Activated T-cell treated with anti-CD3 and anti-CD28 coated beads, Interleukin-2, amount 50 U/mL, for 72 hours (primary cell): ENCODE measurements at regions not wholly inside any gene's neighbourhood (a gene's known extent, or its start where the extent isn't known, plus 50 kb on each side); places are given as distances from the start of the nearest gene placed in this dataset.
"Not testable (repeated sequence)": the region's sequence is repeated elsewhere in the genome, so short reads cannot be mapped to it uniquely, and the experiment has no call there.

ENCODE experiments used
- ATAC-seq, 2 donors: fragments of 150-1000 bp; cut with Tn5 transposase; replicated peaks in 1 of 2; 2 replicates each; pipeline ENCODE4 v1.10.0; 2021; ENCODE audit warnings: moderate library complexity in 2 of 2, mild to moderate bottlenecking in 1 of 2
- DNase-seq, 2 donors: peaks; one replicate each; pipeline ENCODE4 v3.0.0; 2021 to 2022; ENCODE audit warnings: mixed read lengths in 1 of 2
- H3K27ac Mint-ChIP-seq: one replicate; pipeline ENCODE4 v1.8.0; 2022; ENCODE audit warnings: mild to moderate bottlenecking, moderate library complexity, mixed read lengths
- H3K27me3 Mint-ChIP-seq: one replicate; pipeline ENCODE4 v1.8.0; 2022; ENCODE audit warnings: low read depth, mixed read lengths
- H3K36me3 Mint-ChIP-seq, 2 donors: one replicate each; pipeline ENCODE4 v1.8.0; 2022; ENCODE audit warnings: mixed read lengths in 2 of 2, mild to moderate bottlenecking in 1 of 2; ENCODE audit not compliant: insufficient read depth in 2 of 2
- H3K4me1 Mint-ChIP-seq: one replicate; pipeline ENCODE4 v1.8.0; 2022; ENCODE audit warnings: low read depth, mixed read lengths
- H3K4me3 Mint-ChIP-seq, 2 donors: one replicate each; pipeline ENCODE4 v1.8.0; 2022; ENCODE audit warnings: mild to moderate bottlenecking in 2 of 2, mixed read lengths in 2 of 2, moderate library complexity in 2 of 2
- H3K9me3 Mint-ChIP-seq, 2 donors: one replicate each; pipeline ENCODE4 v1.8.0; 2022; ENCODE audit warnings: mixed read lengths in 2 of 2

DNA sequence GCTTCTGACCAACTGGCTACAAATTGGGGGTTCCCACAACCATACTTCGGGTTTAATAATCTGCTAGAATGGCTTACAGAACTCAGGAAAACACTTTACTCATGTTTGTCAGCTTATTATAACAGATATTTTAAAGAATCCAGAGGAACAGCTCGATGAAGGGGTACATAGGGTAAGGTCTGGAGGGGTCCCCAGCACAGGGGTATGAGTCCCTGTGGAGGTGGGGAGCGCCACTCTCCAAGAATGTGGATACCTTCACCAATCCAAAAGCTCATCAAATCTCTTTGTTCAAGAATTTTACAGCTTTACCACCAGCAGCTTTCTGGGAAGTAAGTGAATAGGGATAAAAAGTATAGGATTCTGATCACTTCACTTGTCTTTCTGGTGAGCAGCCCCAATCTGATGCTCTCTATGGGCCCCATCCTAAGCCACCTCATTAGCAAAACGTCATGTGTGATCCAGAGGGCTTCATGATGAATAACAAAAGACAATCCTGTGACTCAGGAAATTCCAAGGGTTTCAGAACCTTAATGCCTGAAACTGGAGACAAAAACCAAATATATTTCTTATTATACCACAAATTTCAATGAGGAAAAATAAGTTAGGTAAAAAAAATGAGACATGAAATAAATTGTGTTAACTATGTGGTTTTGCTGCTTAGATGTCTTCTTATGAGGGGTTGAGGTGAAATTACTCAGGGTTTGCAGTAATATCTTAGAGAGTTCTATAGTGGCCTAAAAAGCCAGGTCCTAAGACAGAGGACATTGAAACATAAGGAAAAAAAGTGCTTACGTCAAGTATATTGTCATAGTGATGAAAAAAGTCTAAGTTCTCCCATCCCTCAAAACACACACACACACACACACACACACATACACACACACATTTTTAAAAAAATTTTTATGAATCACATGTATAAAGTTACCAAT, 290.5 kb downstream of the ANXA1 start:
- peaks cover 0 to 2% of the 10 kb centered on the region in 2 donors for H3K9me3 Mint-ChIP-seq
- ATAC-seq (no peak), DNase-seq (no peak)
- H3K27me3 Mint-ChIP-seq: no peaks in the 10 kb centered on the region
- H3K4me1 Mint-ChIP-seq: no peaks in the 10 kb centered on the region
- H3K4me3 Mint-ChIP-seq: no peak overlapping the region
- no peaks in the 10 kb centered on the region for H3K36me3 Mint-ChIP-seq
- H3K27ac Mint-ChIP-seq: no peak overlapping the region

DNA sequence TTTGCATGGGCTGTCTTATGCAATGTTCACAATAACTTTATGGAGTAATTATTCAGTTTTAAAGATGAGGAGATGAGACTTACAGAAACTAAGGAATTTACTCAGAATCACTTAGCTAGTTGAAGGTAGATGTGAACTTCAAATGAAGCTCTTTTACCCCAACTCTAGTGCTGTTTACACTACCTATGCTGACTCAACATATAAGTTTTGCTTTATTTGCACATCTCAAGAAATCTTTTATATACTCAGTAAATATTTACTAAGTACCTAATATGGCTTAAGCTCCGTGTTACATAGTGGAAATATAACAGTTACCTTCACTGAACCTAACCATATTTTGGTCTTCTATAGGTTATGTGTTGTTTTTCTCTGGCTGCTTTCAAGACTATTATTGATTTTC, 293.2 kb downstream of the ANXA1 start:
- Mint-ChIP-seq H3K36me3 (no peaks in the 10 kb centered on the region), H3K27ac (no peak overlapping the region), H3K9me3 (peaks cover 0 to under 1% of the 10 kb centered on the region in 2 donors), H3K27me3 (no peaks in the 10 kb centered on the region), H3K4me1 (no peaks in the 10 kb centered on the region), H3K4me3 (no peak overlapping the region)
- no peak for ATAC-seq
- no peak for DNase-seq

DNA sequence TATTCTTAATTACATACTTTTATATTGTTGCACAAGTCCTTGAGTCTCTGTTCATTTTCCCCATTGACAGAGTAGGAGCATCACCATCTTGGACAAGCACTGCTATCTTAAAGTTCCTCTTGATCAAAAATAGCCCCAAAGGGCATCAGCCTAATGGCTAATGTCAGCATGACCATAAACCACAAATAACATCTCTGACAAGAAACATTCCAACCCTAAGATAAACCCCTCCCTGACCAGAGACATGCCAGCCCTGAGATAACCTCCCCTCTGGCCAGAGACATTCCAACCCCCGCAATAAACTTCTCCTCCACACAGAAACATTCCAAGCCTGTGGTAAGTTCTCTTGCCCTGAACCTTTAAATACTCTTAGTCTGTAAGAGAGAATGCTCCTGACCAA, 293.7 kb downstream of the ANXA1 start:
- H3K4me1 Mint-ChIP-seq, H3K9me3 Mint-ChIP-seq, H3K36me3 Mint-ChIP-seq, H3K27ac Mint-ChIP-seq, H3K27me3 Mint-ChIP-seq, ATAC-seq, DNase-seq, H3K4me3 Mint-ChIP-seq: not testable (repeated sequence)

DNA sequence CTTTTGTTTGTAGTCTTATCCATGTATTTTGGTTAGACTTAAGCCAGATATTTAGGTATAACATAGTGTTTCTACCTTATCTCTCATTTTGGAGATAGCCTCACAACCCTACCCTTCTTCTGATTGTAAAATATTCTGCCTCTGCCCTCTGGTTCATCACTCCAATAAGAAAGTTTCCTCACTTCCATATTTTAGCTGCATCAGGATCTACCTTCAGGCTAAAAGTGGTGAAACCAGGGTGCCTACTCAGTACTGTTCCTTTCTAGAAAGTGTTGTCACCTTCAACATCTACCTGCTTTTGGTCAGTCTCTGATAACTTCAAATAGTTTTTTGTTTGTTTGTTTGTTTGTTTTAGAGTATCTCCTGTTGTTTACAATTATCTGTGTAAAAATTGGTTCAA, 294.6 kb downstream of the ANXA1 start:
- no peak for DNase-seq
- H3K4me1 Mint-ChIP-seq: no peaks in the 10 kb centered on the region
- H3K9me3 Mint-ChIP-seq: peaks cover 0 to 2% of the 10 kb centered on the region in 2 donors
- no peaks in the 10 kb centered on the region for H3K36me3 Mint-ChIP-seq
- no peaks in the 10 kb centered on the region for H3K27me3 Mint-ChIP-seq
- no peak overlapping the region for H3K4me3 Mint-ChIP-seq
- H3K27ac Mint-ChIP-seq: no peak overlapping the region
- ATAC-seq: no peak

DNA sequence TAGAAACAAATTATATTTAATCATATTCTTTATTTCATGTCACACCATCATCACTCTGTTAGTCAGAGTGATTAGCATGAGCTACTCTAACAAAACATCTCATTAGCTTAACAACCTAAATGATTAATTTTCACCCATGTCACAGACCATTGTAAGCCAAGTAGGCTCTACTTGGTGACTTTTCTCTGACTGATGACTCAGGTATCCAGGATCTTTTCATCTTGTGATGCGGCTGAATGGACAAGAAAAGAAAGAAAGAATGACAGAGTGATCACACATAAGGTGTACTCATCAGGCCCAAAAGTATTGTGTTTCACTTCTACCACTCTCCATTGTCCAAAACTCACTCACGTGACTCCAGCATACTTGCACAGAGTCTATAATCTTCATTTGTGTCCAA, 299.3 kb downstream of the ANXA1 start:
- no peak overlapping the region for H3K4me3 Mint-ChIP-seq
- H3K36me3 Mint-ChIP-seq: no peaks in the 10 kb centered on the region
- H3K27me3 Mint-ChIP-seq: no peaks in the 10 kb centered on the region
- peaks cover 0 to 7% of the 10 kb centered on the region in 2 donors for H3K9me3 Mint-ChIP-seq
- no peak for DNase-seq
- no peak for ATAC-seq
- H3K27ac Mint-ChIP-seq: no peak overlapping the region
- no peaks in the 10 kb centered on the region for H3K4me1 Mint-ChIP-seq

DNA sequence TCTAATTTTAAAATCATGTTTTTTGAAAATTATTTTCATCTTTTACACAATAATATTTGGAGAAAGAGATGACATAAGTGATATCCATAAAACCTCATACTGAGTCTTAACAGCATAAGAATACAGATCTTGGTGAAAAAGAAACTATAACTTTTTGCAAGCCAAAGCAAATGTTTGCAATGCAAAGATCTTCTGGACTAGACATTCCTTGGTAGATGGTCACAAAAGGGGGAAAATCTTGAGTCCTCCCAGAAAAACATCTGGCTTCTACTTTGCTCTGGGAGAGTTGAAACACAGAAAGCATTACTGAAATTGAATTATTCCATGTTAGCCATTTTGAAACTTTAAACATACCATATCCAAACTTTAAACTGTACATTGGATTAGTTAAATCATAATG, 308.2 kb downstream of the ANXA1 start:
- Mint-ChIP-seq H3K27ac (no peak overlapping the region), H3K9me3 (peaks cover 1 to 3% of the 10 kb centered on the region in 2 donors), H3K27me3 (no peaks in the 10 kb centered on the region), H3K4me1 (no peaks in the 10 kb centered on the region), H3K4me3 (no peak overlapping the region), H3K36me3 (no peaks in the 10 kb centered on the region)
- no peak for DNase-seq
- ATAC-seq: no peak

DNA sequence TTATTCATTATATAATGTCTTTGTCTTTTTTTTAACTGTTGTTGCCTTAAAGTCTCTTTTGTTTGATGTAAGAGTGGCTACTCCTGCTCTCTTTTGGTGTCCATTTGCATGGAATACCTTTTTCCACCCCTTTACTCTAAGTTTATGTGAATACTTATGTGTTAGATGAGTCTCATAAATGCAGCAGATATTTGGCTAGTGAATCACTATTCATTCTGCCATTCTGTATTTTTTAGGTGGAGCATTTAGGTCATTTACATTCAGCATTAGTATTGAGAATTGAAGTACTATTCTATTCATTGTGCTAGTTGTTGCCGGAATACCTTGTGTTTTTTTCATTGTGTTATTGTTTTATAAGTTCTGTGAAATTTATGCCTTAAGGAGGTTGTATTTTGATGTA, 317.1 kb downstream of the ANXA1 start:
- no peaks in the 10 kb centered on the region for H3K4me1 Mint-ChIP-seq
- no peak for ATAC-seq
- H3K9me3 Mint-ChIP-seq: peaks cover 1 to 2% of the 10 kb centered on the region in 2 donors
- no peaks in the 10 kb centered on the region for H3K27me3 Mint-ChIP-seq
- DNase-seq: no peak
- no peaks in the 10 kb centered on the region for H3K36me3 Mint-ChIP-seq
- no peak overlapping the region for H3K27ac Mint-ChIP-seq
- no peak overlapping the region for H3K4me3 Mint-ChIP-seq

DNA sequence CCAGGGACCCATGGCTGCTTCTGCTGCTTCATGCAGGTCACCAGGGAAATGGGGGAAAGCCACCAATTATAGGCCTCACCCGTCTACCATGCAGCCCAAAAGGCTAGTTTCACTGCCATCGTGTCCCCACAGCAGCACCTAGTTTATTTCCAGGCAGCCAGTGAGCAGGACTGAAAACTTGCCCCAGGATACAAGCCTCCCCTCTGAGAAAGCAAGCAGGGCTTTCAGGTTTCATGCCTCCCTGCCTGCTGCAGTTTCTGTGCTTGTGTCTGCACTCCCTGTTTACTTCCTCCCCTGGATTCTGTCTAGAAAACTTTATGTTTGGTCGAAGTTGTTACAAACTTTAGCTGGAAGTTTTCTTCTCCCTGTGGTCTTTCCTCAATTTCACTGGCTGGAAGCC, 319.1 kb downstream of the ANXA1 start:
- Mint-ChIP-seq H3K27me3 (no peaks in the 10 kb centered on the region), H3K4me1 (no peaks in the 10 kb centered on the region)
- ATAC-seq: no peak

DNA sequence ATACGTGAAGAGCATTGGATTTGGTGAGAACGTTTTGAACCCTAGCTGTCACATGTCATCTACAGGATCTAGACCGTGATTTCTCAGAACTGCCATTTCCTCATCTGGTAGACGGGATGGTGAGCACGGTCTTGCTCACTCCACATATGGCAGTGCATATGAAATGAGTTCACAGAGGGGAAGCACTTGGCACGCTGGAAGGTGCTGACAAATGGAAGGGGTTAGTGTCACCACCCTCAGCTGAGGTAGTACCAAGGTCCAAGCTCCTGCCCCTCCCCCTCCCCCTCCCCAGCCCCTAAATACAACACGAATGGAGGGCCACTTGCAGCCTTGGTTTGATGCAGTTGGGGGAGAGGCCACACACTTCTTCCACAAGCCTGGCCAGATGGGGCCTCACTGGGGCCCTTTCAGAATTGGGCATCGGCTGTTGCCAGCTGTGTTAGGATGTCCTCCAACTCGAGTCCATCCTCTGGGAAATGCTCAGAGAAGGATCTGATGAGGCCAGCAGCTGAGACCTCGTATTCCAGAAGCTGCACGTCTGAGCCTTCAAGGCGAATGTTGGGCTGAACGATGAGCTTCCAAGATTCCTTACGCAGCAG, 322.4 kb downstream of the ANXA1 start:
- no peak for DNase-seq
- ATAC-seq: no peak
- Mint-ChIP-seq H3K4me3 (no peak overlapping the region), H3K9me3 (peaks cover 0 to 1% of the 10 kb centered on the region in 2 donors), H3K27me3 (no peaks in the 10 kb centered on the region), H3K36me3 (no peaks in the 10 kb centered on the region), H3K4me1 (no peaks in the 10 kb centered on the region), H3K27ac (no peak overlapping the region)

More for the DNA sequence above, 319.1 kb downstream of the ANXA1 start:
- no peak overlapping the region for H3K4me3 Mint-ChIP-seq
- H3K9me3 Mint-ChIP-seq: peaks cover 1 to 2% of the 10 kb centered on the region in 2 donors
- no peaks in the 10 kb centered on the region for H3K36me3 Mint-ChIP-seq
- no peak overlapping the region for H3K27ac Mint-ChIP-seq
- DNase-seq: no peak

DNA sequence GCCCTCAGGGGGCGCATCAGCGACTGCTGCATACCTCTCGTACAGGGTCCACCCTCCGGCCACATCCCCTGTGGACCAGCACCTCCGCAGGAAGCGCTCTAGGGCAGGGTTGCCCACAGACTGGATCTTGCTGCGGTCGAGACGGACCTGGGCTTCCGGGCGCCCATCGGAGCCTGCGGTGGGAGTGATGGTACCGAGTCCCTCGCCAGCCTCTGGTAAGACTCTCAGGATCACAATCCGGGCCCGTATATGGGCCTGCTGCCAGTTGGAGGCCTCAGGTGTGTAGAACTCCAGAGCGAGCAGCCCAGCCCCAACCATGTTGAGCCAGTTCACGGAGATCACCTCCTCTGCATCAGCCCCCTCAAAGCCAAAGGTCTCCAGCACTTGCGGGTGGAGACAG, 323.0 kb downstream of the ANXA1 start:
- H3K27ac Mint-ChIP-seq: no peak overlapping the region

DNA sequence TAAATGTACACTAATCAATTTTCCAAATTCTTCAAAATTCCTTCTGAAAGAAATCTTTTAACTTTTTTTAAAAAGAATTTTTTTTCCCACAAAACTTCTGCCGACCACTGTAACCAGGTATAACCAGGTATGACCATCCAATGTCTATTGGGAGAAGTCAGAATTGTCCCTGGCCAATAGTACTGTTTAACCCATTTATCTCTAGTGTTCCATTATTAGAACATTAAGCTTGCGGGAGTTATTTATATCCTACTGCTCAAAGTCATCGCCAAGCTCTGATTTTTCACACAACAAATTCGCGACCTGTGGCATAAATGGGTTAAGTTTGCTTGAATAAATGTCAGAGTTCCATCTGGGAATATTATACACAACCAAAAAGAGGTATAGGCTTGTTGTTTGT, 343.2 kb downstream of the ANXA1 start:
- no peak for DNase-seq
- Mint-ChIP-seq H3K9me3 (peaks cover 2 to 7% of the 10 kb centered on the region in 2 donors), H3K27me3 (no peaks in the 10 kb centered on the region)

More for the DNA sequence above, 323.0 kb downstream of the ANXA1 start:
- Mint-ChIP-seq H3K9me3 (peaks cover 0 to 1% of the 10 kb centered on the region in 2 donors), H3K4me1 (no peaks in the 10 kb centered on the region), H3K36me3 (no peaks in the 10 kb centered on the region), H3K27me3 (no peaks in the 10 kb centered on the region), H3K4me3 (no peak overlapping the region)
- ATAC-seq (no peak), DNase-seq (no peak)

DNA sequence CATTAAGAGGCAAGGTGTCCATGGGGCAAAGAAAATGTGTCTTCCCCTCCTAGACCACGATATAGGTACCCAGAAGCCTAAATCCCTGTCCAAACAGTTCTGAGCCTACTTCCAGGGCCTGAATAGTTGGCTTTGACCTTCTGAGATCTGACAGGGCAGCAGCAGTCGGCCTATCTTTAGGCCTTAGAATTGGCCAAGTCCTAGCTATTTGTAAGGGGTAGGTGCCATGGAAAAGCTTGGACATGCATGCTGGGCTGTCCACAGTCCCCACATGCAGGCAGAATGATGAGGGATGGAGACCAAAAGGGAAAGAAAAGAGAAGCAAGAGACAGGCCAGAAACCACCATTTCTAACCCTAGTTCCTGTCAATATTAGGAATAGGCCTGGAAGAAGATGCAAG, 346.1 kb downstream of the ANXA1 start:
- ATAC-seq (no peak), DNase-seq (no peak)
- H3K27me3 Mint-ChIP-seq: no peaks in the 10 kb centered on the region
- no peak overlapping the region for H3K4me3 Mint-ChIP-seq
- no peak overlapping the region for H3K27ac Mint-ChIP-seq
- H3K36me3 Mint-ChIP-seq: no peaks in the 10 kb centered on the region
- H3K9me3 Mint-ChIP-seq: peaks cover 2 to 7% of the 10 kb centered on the region in 2 donors
- no peaks in the 10 kb centered on the region for H3K4me1 Mint-ChIP-seq

More for the DNA sequence above, 343.2 kb downstream of the ANXA1 start:
- no peak overlapping the region for H3K4me3 Mint-ChIP-seq
- H3K27ac Mint-ChIP-seq: no peak overlapping the region
- H3K36me3 Mint-ChIP-seq: no peaks in the 10 kb centered on the region
- no peak for ATAC-seq
- no peaks in the 10 kb centered on the region for H3K4me1 Mint-ChIP-seq

DNA sequence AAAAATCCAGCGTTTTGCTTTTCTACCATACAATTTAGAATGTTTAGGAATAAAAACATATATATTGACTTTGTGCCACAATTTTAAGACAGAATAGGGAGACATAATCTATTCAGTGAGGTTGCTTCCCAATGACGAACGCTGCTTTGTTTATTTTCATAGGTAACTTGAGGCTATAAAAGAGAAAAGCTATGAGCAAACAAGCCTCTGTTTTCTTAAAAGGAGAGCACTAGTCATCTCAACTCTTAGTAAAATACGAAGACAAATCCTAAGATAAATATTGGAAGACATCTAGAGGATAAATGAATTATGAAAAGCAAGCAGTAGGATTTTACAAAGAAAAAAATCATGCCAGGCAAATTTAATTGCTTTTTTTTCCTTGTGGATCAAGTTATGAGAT, 363.6 kb downstream of the ANXA1 start:
- no peaks in the 10 kb centered on the region for H3K36me3 Mint-ChIP-seq
- ATAC-seq (no peak), DNase-seq (no peak)
- no peaks in the 10 kb centered on the region for H3K4me1 Mint-ChIP-seq
- H3K27me3 Mint-ChIP-seq: no peaks in the 10 kb centered on the region
- no peak overlapping the region for H3K4me3 Mint-ChIP-seq
- no peak overlapping the region for H3K27ac Mint-ChIP-seq
- peaks cover 0 to 2% of the 10 kb centered on the region in 2 donors for H3K9me3 Mint-ChIP-seq
